SK-N-SH (cell line): ENCODE measurements at regions not wholly inside any gene's neighbourhood (a gene's known extent, or its start where the extent isn't known, plus 50 kb on each side); places are given as distances from the start of the nearest gene placed in this dataset.

Experiments used
- CTCF ChIA-PET: fragments of 300-600, 350-600 bp; formaldehyde crosslinking; extraction: SDS; loops from one replicate; lab custom pipeline; 2021; lab: Yijun Ruan, JAX
- POLR2A ChIA-PET: fragments of 350-600 bp; sonication (Branson Sonifier 250); formaldehyde crosslinking; extraction: SDS; loops from one replicate; lab custom pipeline; 2020; ENCODE audit warnings: antibody characterized with exemption, inconsistent platforms; lab: Yijun Ruan, JAX
- DNase-seq: peaks from one replicate; pipeline ENCODE4 v3.0.0; 2012
- H2AFZ ChIP-seq: fragments of 200-600 bp; sonication (generic); 2 replicates; pipeline ENCODE4 v1.8.1; 2016; ENCODE audit warnings: antibody characterized with exemption, mild to moderate bottlenecking, low read depth
- H3F3A ChIP-seq: fragments of 200-600 bp; sonication (generic); replicated peaks from 2 replicates; pipeline ENCODE3; 2016; ENCODE audit warnings: antibody characterized with exemption, mild to moderate bottlenecking; ENCODE audit not compliant: insufficient read depth
- H3K27ac ChIP-seq, 2 experiments: fragments of 200-500 bp in 1 of 2; fragments of 200-600 bp in 1 of 2; sonication (Bioruptor generic) in 1 of 2; sonication (generic), shearing (Covaris generic) in 1 of 2; 2 replicates each; pipeline versions ENCODE4 v1.5.1 to v1.6.1; 2014 to 2016; ENCODE audit warnings: low read depth in 2 of 2, inconsistent platforms in 1 of 2, low read length in 1 of 2, mild to moderate bottlenecking in 1 of 2, mixed read lengths in 1 of 2
- H3K27me3 ChIP-seq: fragments of 200-600 bp; sonication (generic), shearing (Covaris generic); 2 replicates; pipeline ENCODE4 v1.6.1; 2016; ENCODE audit warnings: mixed run types; ENCODE audit not compliant: insufficient read depth
- H3K36me3 ChIP-seq, 2 experiments: fragments of 200-500 bp in 1 of 2; fragments of 200-600 bp in 1 of 2; sonication (Bioruptor generic) in 1 of 2; sonication (generic) in 1 of 2; replicated peaks in 1 of 2; 2 replicates each; pipeline versions ENCODE3 to v1.5.1; 2014 to 2016; ENCODE audit warnings: low read length in 1 of 2, mild to moderate bottlenecking in 1 of 2; ENCODE audit not compliant: insufficient read depth in 2 of 2, control insufficient read depth in 1 of 2
- H3K4me1 ChIP-seq, 2 experiments: fragments of 200-500 bp in 1 of 2; fragments of 200-600 bp in 1 of 2; sonication (Bioruptor generic) in 1 of 2; sonication (generic), shearing (Covaris generic) in 1 of 2; 2 replicates each; pipeline versions ENCODE4 v1.5.1 to v1.6.1; 2014 to 2016; ENCODE audit warnings: low read depth in 1 of 2, low read length in 1 of 2, mixed run types in 1 of 2; ENCODE audit not compliant: insufficient read depth in 2 of 2, control insufficient read depth in 1 of 2
- H3K4me2 ChIP-seq: fragments of 200-600 bp; sonication (generic), shearing (Covaris generic); 2 replicates; pipeline ENCODE4 v1.6.1; 2017; ENCODE audit warnings: mixed run types
- H3K4me3 ChIP-seq, 2 experiments: fragments of 200-500 bp in 1 of 2; fragments of 200-600 bp in 1 of 2; sonication (Bioruptor generic) in 1 of 2; sonication (generic), shearing (Covaris generic) in 1 of 2; 2 replicates each; pipeline versions ENCODE4 v1.5.1 to v1.8.1; 2014 to 2016; ENCODE audit warnings: low read depth in 2 of 2, inconsistent platforms in 1 of 2, low read length in 1 of 2, mild to moderate bottlenecking in 1 of 2, mixed read lengths in 1 of 2, moderate library complexity in 1 of 2
- H3K79me2 ChIP-seq: fragments of 200-600 bp; sonication (generic); 2 replicates; pipeline ENCODE4 v1.8.1; 2017; ENCODE audit warnings: mild to moderate bottlenecking; ENCODE audit not compliant: insufficient read depth
- H3K9ac ChIP-seq: fragments of 200-600 bp; sonication (generic); 2 replicates; pipeline ENCODE4 v1.6.1; 2017; ENCODE audit warnings: mixed run types
- H3K9me2 ChIP-seq: fragments of 200-600 bp; sonication (generic); 2 replicates; pipeline ENCODE4 v1.6.1; 2017; ENCODE audit warnings: mixed run types
- H3K9me3 ChIP-seq: fragments of 200-600 bp; sonication (generic); 2 replicates; pipeline ENCODE4 v1.6.1; 2017; ENCODE audit warnings: mixed run types, mild to moderate bottlenecking, moderate library complexity
- H4K20me1 ChIP-seq: fragments of 200-600 bp; sonication (generic); 2 replicates; pipeline ENCODE4 v1.6.1; 2017; ENCODE audit warnings: mild to moderate bottlenecking, mixed run types; ENCODE audit not compliant: insufficient read depth
- CHD2 ChIP-seq: fragments of 150-350 bp; IDR thresholded peaks from 2 replicates; pipeline ENCODE4 v1.6.1; 2018; ENCODE audit warnings: low read length; ENCODE audit not compliant: partially characterized antibody
- CTCF ChIP-seq: fragments of 200-600 bp; sonication (generic); IDR thresholded peaks from 2 replicates; pipeline ENCODE4 v1.6.1; 2017; ENCODE audit warnings: antibody characterized with exemption, mild to moderate bottlenecking, moderate library complexity
- ELF1 ChIP-seq: IDR thresholded peaks from 2 replicates; pipeline ENCODE4 v1.4.0; 2012
- EZH2phosphoT487 ChIP-seq: fragments of 200-600 bp; sonication (generic); IDR thresholded peaks from 2 replicates; pipeline ENCODE4 v1.6.1; 2017; ENCODE audit warnings: low read depth, mixed run types, mild to moderate bottlenecking, antibody characterized with exemption, moderate library complexity, borderline replicate concordance
- FOSL2 ChIP-seq: IDR thresholded peaks from 2 replicates; pipeline ENCODE4 v1.4.0; 2012; ENCODE audit warnings: low read depth, mild to moderate bottlenecking, moderate library complexity, borderline replicate concordance
- IRF3 ChIP-seq: fragments of 150-350 bp; IDR thresholded peaks from 2 replicates; pipeline ENCODE4 v1.6.1; 2016; ENCODE audit warnings: mild to moderate bottlenecking, low read depth, low read length
- JUND ChIP-seq: IDR thresholded peaks from 2 replicates; pipeline ENCODE4 v1.4.0; 2012
- MXI1 ChIP-seq: IDR thresholded peaks from 2 replicates; pipeline ENCODE4 v1.6.1; 2012; ENCODE audit warnings: mild to moderate bottlenecking, low read depth, low read length, improper control_type of control experiment
- NFIC ChIP-seq: IDR thresholded peaks from 2 replicates; pipeline ENCODE4 v1.4.0; 2012; ENCODE audit warnings: borderline replicate concordance
- PBX3 ChIP-seq: IDR thresholded peaks from 2 replicates; pipeline ENCODE4; 2012
- RCOR1 ChIP-seq: fragments of 150-350 bp; IDR thresholded peaks from 2 replicates; pipeline ENCODE4 v1.6.1; 2017; ENCODE audit warnings: antibody characterized with exemption, low read length
- REST ChIP-seq: IDR thresholded peaks from 2 replicates; pipeline ENCODE4 v1.6.1; 2012; ENCODE audit warnings: mild to moderate bottlenecking, low read depth, low read length, moderate library complexity
- SIN3A ChIP-seq: IDR thresholded peaks from 2 replicates; pipeline ENCODE4 v1.6.1; 2012; ENCODE audit warnings: low read depth, mild to moderate bottlenecking, low read length, moderate library complexity, borderline replicate concordance
- SMC3 ChIP-seq: IDR thresholded peaks from 2 replicates; pipeline ENCODE4 v1.6.1; 2012; ENCODE audit warnings: low read depth, low read length, improper control_type of control experiment
- ZBTB33 ChIP-seq: IDR thresholded peaks from 2 replicates; pipeline ENCODE4 v1.4.0; 2012; ENCODE audit warnings: low read depth, borderline replicate concordance
- WGBS: methylation state at CpG from one replicate; pipeline ENCODE4 v1.1.6; 2017; ENCODE audit warnings: low lambda C conversion rate; 5-methylcytosine and 5-hydroxymethylcytosine counted together

- TF ChIP-seq CTCF (no peak), EZH2phosphoT487 (no peak), REST (no peak), SMC3 (no peak)
These were observed 81.5 kb upstream of the GALNT17 start (continued) for GRCh38 chr7:71050492-71050891.

GRCh38 chr7:71055504-71055903 lies 76.4 kb upstream of the GALNT17 start:
- Histone ChIP-seq H3F3A (no peaks in the 10 kb centered on the region), H3K4me3 (no peak overlapping the region), H3K27ac (no peak overlapping the region), H3K9me3 (peaks cover 13% of the 10 kb centered on the region; the same call in 1 of the 2 replicates), H3K36me3 (no peaks in the 10 kb centered on the region), H4K20me1 (no peaks in the 10 kb centered on the region), H3K9me2 (no peaks in the 10 kb centered on the region), H3K27me3 (no peaks in the 10 kb centered on the region), H3K79me2 (no peaks in the 10 kb centered on the region), H3K4me1 (no peaks in the 10 kb centered on the region), H3K9ac (no peak overlapping the region), H2AFZ (no peak overlapping the region), H3K4me2 (no peak overlapping the region)
- ChIA-PET CTCF (no interaction called here), POLR2A (no interaction called here)
- no peak for DNase-seq
- 6% methylated on average over 2 of the region's 2 CpGs for WGBS
- TF ChIP-seq SMC3: no peak
- TF ChIP-seq MXI1: no peak

- Histone ChIP-seq H3K27me3 (no peaks in the 10 kb centered on the region), H3K27ac (no peak overlapping the region), H3K79me2 (no peaks in the 10 kb centered on the region), H3K9me3 (no peaks in the 10 kb centered on the region), H3K9ac (no peak overlapping the region), H3K4me3 (no peak overlapping the region), H3K36me3 (no peaks in the 10 kb centered on the region), H4K20me1 (no peaks in the 10 kb centered on the region), H3K4me1 (no peaks in the 10 kb centered on the region), H3K9me2 (no peaks in the 10 kb centered on the region), H3F3A (no peaks in the 10 kb centered on the region), H3K4me2 (no peak overlapping the region), H2AFZ (no peak overlapping the region)
- POLR2A ChIA-PET: interaction anchor here (0.5 kb wide), 1 partner anchor 11 kb away, joined by 3 read pairs; no protein-coding TSS in a partner anchor
- CTCF ChIA-PET: no interaction called here
- no peak for DNase-seq
- 48% methylated on average over 16 of the region's 37 CpGs for WGBS
- no peak for TF ChIP-seq RCOR1
- no peak for TF ChIP-seq ELF1
- TF ChIP-seq PBX3: no peak
- TF ChIP-seq IRF3: no peak
- no peak for TF ChIP-seq CHD2
- no peak for TF ChIP-seq SIN3A
- no peak for TF ChIP-seq ZBTB33
- TF ChIP-seq JUND: no peak
- no peak for TF ChIP-seq FOSL2
- TF ChIP-seq NFIC: no peak
These were observed 54.0 kb upstream of the GALNT17 start for GRCh38 chr7:71077743-71078476.
